CD4-positive, alpha-beta T cell treated with Interleukin-6 at 100 ng/mL for 8 hours (primary cell): ENCODE measurements at regions not wholly inside any gene's neighbourhood (a gene's known extent, or its start where the extent isn't known, plus 50 kb on each side); places are given as distances from the start of the nearest gene placed in this dataset.

Experiments used
- DNase-seq: peaks from one replicate; pipeline ENCODE4 v3.0.0-alpha.2; 2020; ENCODE audit warnings: mixed read lengths, low spot score

DNA sequence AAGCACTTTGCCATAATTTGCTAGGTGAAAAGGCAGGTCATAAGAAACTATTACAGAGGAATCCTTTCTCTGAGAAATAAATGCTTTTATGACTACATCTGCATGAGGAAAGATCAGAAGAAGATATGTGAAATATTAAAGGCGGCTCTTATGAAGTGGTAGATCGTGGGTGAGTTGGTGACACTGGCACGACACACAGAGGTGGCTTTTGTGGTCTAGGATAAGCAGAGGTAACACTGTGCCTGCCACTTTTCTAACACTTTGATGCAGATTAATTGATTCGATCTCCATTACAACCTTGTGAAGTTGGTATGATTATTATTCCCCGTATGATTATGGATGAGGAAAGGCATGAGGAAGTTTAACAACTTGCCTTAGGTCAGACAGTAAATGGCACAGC lies 60.0 kb upstream of the ELK3 start:
- peak; percentile 17 for DNase-seq

DNA sequence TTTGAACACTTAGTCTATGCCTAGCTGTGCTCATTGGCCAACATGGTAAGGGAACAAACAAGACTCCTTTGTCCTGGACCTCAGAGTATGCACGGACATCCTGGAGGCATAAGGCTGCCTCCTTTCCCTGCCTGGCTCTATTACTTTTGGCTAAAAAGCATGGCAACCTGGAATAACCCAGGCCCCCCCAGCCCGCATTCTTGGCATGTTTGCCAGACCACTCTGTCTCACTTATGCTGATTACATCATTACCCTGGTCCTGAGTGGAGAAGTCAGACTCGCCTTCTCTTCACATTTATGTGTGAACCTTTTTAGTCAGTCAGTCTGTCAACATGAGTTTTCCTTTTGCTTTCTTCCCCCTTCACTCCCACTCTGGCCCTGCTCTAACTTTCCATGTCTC lies 58.0 kb upstream of the ELK3 start:
- DNase-seq: no peak

DNA sequence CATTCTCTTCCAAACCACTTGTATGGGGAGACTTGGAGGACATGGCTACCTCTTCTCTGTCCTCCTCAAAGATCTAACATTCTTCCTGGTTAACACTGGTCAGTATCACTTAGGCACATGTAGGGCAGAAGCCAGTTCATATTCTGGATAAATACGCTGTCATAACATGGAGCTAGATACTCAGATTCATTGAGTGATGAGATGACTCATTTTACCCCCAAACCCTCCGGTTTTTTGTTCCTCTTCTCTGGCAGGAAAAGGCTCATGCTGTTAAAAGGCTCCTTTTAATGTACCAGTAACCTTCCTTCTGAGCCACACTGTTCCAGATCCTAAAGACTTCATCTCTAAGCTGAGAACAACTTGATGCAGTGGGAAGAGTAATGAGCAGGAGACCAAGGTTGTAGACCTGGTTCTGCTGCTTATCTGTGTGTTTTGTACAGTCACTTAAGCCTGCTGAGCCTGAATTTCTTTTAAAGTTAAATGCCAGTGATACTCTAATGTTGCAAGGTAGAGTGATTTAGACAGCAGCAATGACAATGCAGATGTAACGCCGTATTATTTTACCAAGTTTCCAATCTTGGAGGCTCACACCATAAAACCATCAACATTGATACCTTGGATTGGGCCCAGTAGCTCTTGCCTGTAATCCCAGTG lies 57.3 kb upstream of the ELK3 start:
- DNase-seq: no peak

DNA sequence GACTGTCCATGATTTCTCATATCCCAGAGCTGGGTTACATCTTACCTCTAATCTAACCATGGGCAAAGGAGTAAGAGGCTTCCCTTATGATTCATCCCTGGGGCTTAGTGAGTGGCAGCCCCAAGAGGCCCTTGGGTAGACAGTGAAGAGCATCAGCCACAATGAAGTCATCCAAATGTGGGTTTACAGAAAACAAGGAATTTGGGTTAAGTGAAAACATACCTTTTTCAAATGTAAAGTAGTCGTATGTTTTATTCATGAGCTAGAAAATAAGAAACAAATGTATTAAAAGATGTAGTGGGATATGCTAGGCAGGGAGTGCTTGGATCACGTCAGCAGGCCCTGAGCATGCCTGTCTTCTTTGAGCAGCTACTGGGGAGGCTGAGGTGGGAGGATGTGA lies 54.0 kb upstream of the ELK3 start:
- no peak for DNase-seq

- DNase-seq: no peak
Measured at GRCh38 chr12:96141216-96141912, 52.8 kb upstream of the ELK3 start.

GRCh38 chr12:96143392-96143791 lies 50.8 kb upstream of the ELK3 start:
- DNase-seq: peak; percentile 22

DNA sequence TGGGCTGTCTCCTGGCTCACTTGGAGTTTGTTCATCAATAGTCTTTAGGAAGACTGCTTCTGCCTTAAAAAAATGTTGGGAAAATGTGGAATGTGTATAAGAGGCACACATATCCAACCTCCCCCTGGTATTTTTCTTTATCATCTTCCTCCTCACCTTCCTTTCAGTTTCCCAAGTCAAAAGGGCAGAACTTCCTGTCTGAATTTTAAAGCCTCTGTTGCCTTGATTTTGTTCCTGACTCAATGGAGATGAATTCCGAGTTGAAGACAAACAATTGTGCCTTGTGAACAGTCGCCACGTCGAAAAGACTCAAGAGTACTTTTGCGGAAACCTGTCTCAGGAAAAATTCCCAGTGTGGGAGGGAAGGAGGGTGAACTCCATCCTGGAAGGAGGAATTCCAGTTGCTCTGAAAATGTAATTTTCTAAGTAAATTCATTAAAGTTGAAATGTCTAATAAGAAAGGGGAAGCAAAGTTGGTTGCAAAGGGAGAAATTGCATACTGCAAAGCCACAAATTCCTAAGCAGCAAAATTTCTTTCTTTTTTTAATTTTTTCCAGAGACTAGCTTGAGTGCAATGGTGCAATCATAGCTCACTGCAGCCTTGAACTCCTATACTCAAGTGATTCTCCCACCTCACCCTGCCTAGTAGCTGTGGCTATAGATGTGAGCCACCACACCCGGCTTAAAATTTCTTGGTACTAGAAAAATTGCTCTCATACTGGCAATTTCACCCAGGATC lies 50.2 kb upstream of the ELK3 start:
- DNase-seq: no peak
